Smooth muscle cell (in vitro differentiated cells): ENCODE measurements at regions not wholly inside any gene's neighbourhood (a gene's known extent, or its start where the extent isn't known, plus 50 kb on each side); places are given as distances from the start of the nearest gene placed in this dataset.

Experiments
- DNase-seq: peaks from one replicate; lab custom pipeline; 2025; ENCODE audit not compliant: unreplicated experiment; lab: John Stamatoyannopoulos, UW
- H2AFZ ChIP-seq: fragments of 200-600 bp; sonication (generic); 2 replicates; pipeline ENCODE4 v1.6.0; 2016; ENCODE audit warnings: antibody characterized with exemption, low read depth, mild to moderate bottlenecking
- H3F3A ChIP-seq: fragments of 200-600 bp; sonication (generic); 2 replicates; pipeline ENCODE4 v1.6.0; 2017; ENCODE audit warnings: antibody characterized with exemption, low read depth
- H3K27ac ChIP-seq: fragments of 200-600 bp; sonication (generic); 2 replicates; pipeline ENCODE4 v1.5.1; 2016; ENCODE audit warnings: low read depth, mild to moderate bottlenecking
- H3K27me3 ChIP-seq: fragments of 200-600 bp; sonication (generic); 2 replicates; pipeline ENCODE4 v1.6.1; 2016; ENCODE audit warnings: low read depth, mild to moderate bottlenecking
- H3K36me3 ChIP-seq: fragments of 200-600 bp; sonication (generic); 2 replicates; pipeline ENCODE4 v1.5.1; 2016; ENCODE audit warnings: low read depth
- H3K4me1 ChIP-seq: fragments of 200-600 bp; sonication (generic); 2 replicates; pipeline ENCODE4 v1.5.1; 2016; ENCODE audit warnings: low read depth
- H3K4me2 ChIP-seq: fragments of 200-600 bp; sonication (generic); 2 replicates; pipeline ENCODE4 v1.6.0; 2016; ENCODE audit warnings: mild to moderate bottlenecking
- H3K4me3 ChIP-seq: fragments of 200-600 bp; sonication (generic); 2 replicates; pipeline ENCODE4 v1.5.1; 2016; ENCODE audit warnings: mild to moderate bottlenecking
- H3K79me2 ChIP-seq: fragments of 200-600 bp; sonication (generic); 2 replicates; pipeline ENCODE4 v1.6.0; 2016; ENCODE audit warnings: low read depth, mild to moderate bottlenecking
- H3K9ac ChIP-seq: fragments of 200-600 bp; sonication (generic); 2 replicates; pipeline ENCODE4 v1.6.0; 2016; ENCODE audit warnings: low read depth
- H3K9me3 ChIP-seq: fragments of 200-600 bp; sonication (generic); replicated peaks from 2 replicates; pipeline ENCODE4 v1.5.1; 2016; ENCODE audit warnings: low read depth
- H4K20me1 ChIP-seq: fragments of 200-600 bp; sonication (generic); 2 replicates; pipeline ENCODE4 v1.6.0; 2016; ENCODE audit warnings: low read depth
- CTCF ChIP-seq: fragments of 200-600 bp; sonication (generic); IDR thresholded peaks from 2 replicates; pipeline ENCODE4 v1.5.1; 2017; ENCODE audit warnings: borderline replicate concordance, mild to moderate bottlenecking, antibody characterized with exemption; ENCODE audit not compliant: insufficient read depth, poor library complexity, severe bottlenecking
- WGBS: methylation state at CpG from one replicate; pipeline ENCODE4 v1.1.7; 2016; ENCODE audit warnings: low lambda C conversion rate; 5-methylcytosine and 5-hydroxymethylcytosine counted together

- H3K9me3 ChIP-seq, result no peaks in the 10 kb centered on the region
- H4K20me1 ChIP-seq, result no peaks in the 10 kb centered on the region
- no peak for DNase-seq
- H3K27ac ChIP-seq, result no peak overlapping the region
- no peak for TF ChIP-seq CTCF
- H2AFZ ChIP-seq, result no peak overlapping the region
- H3K27me3 ChIP-seq, result peaks cover 4% of the 10 kb centered on the region
- H3K4me1 ChIP-seq, result peaks cover 18% of the 10 kb centered on the region
- no peaks in the 10 kb centered on the region for H3K79me2 ChIP-seq
- H3K4me3 ChIP-seq, result no peak overlapping the region
- no peaks in the 10 kb centered on the region for H3F3A ChIP-seq
- no peak overlapping the region for H3K4me2 ChIP-seq
- WGBS, result 79% methylated on average over 9 of the region's 9 CpGs
- no peak overlapping the region for H3K9ac ChIP-seq
- no peaks in the 10 kb centered on the region for H3K36me3 ChIP-seq
These were observed 375.6 kb upstream of the SALL1 start for GRCh38 chr16:51526621-51527020.

GRCh38 chr16:51524555-51525373 lies 373.7 kb upstream of the SALL1 start:
- Histone ChIP-seq H3K79me2 (no peaks in the 10 kb centered on the region), H3K36me3 (no peaks in the 10 kb centered on the region), H3K9ac (no peak overlapping the region), H3K4me2 (no peak overlapping the region), H3K4me3 (no peak overlapping the region), H3F3A (no peaks in the 10 kb centered on the region), H3K9me3 (no peaks in the 10 kb centered on the region), H3K27me3 (peaks cover 4% of the 10 kb centered on the region), H3K27ac (no peak overlapping the region), H2AFZ (no peak overlapping the region), H4K20me1 (no peaks in the 10 kb centered on the region), H3K4me1 (peaks cover 18% of the 10 kb centered on the region)
- 77% methylated on average over 6 of the region's 6 CpGs for WGBS
- TF ChIP-seq CTCF, result no peak
- DNase-seq, result no peak

GRCh38 chr16:51524070-51524469 lies 373.0 kb upstream of the SALL1 start:
- DNase-seq, result no peak
- 80% methylated on average over 4 of the region's 4 CpGs for WGBS
- Histone ChIP-seq H3K27ac (no peak overlapping the region), H2AFZ (no peak overlapping the region), H3F3A (no peaks in the 10 kb centered on the region), H3K79me2 (no peaks in the 10 kb centered on the region), H3K4me1 (peaks cover 18% of the 10 kb centered on the region), H3K27me3 (peaks cover 4% of the 10 kb centered on the region), H3K36me3 (no peaks in the 10 kb centered on the region), H3K9ac (no peak overlapping the region), H4K20me1 (no peaks in the 10 kb centered on the region), H3K4me3 (no peak overlapping the region), H3K9me3 (no peaks in the 10 kb centered on the region), H3K4me2 (no peak overlapping the region)
- no peak for TF ChIP-seq CTCF

GRCh38 chr16:51523400-51523799 lies 372.3 kb upstream of the SALL1 start:
- peaks cover 18% of the 10 kb centered on the region for H3K4me1 ChIP-seq
- no peaks in the 10 kb centered on the region for H3K79me2 ChIP-seq
- no peak overlapping the region for H3K27ac ChIP-seq
- H3K9ac ChIP-seq, result no peak overlapping the region
- H3K4me3 ChIP-seq, result no peak overlapping the region
- no peaks in the 10 kb centered on the region for H3F3A ChIP-seq
- no peak overlapping the region for H3K4me2 ChIP-seq
- 70% methylated on average over 3 of the region's 3 CpGs for WGBS
- no peaks in the 10 kb centered on the region for H3K36me3 ChIP-seq
- no peak for DNase-seq
- H3K9me3 ChIP-seq, result no peaks in the 10 kb centered on the region
- no peak for TF ChIP-seq CTCF
- H4K20me1 ChIP-seq, result no peaks in the 10 kb centered on the region
- no peak overlapping the region for H2AFZ ChIP-seq
- H3K27me3 ChIP-seq, result peaks cover 4% of the 10 kb centered on the region
